Ishikawa (cell line): ENCODE measurements at regions not wholly inside any gene's neighbourhood (a gene's known extent, or its start where the extent isn't known, plus 50 kb on each side); places are given as distances from the start of the nearest gene placed in this dataset.

ENCODE experiments used
- EGR1 ChIP-seq: IDR thresholded peaks from 2 replicates; pipeline ENCODE4 v1.6.1; 2012
- EP300 ChIP-seq: IDR thresholded peaks from 2 replicates; pipeline ENCODE4 v1.6.1; 2012; ENCODE audit warnings: borderline replicate concordance
- FOXM1 ChIP-seq: IDR thresholded peaks from 2 replicates; pipeline ENCODE4 v1.6.1; 2012; ENCODE audit warnings: low read depth, borderline replicate concordance
- NFIC ChIP-seq: IDR thresholded peaks from 2 replicates; pipeline ENCODE4 v1.6.1; 2012
- RAD21 ChIP-seq: IDR thresholded peaks from 2 replicates; pipeline ENCODE4 v1.6.1; 2012; ENCODE audit warnings: low read depth
- REST ChIP-seq: IDR thresholded peaks from 2 replicates; pipeline ENCODE4 v1.6.1; 2012; ENCODE audit warnings: low read depth, mild to moderate bottlenecking
- TAF1 ChIP-seq: IDR thresholded peaks from 2 replicates; pipeline ENCODE4 v1.6.1; 2012; ENCODE audit warnings: low read depth, mild to moderate bottlenecking
- TCF12 ChIP-seq: IDR thresholded peaks from 2 replicates; pipeline ENCODE4 v1.6.1; 2012; ENCODE audit warnings: low read depth
- TEAD4 ChIP-seq: IDR thresholded peaks from 2 replicates; pipeline ENCODE4 v1.6.1; 2012
- YY1 ChIP-seq: IDR thresholded peaks from 2 replicates; pipeline ENCODE4 v1.6.1; 2012; ENCODE audit warnings: low read depth

GRCh38 chr1:194495434-194495833 is 1309.0 kb upstream of the B3GALT2 start:
- TF ChIP-seq TCF12 (no peak), EGR1 (no peak), REST (no peak), FOXM1 (no peak), YY1 (no peak), TAF1 (no peak), EP300 (no peak), NFIC (no peak), TEAD4 (no peak), RAD21 (no peak)
